Astrocyte of the spinal cord (primary cell): ENCODE measurements at regions not wholly inside any gene's neighbourhood (a gene's known extent, or its start where the extent isn't known, plus 50 kb on each side); places are given as distances from the start of the nearest gene placed in this dataset.

Experiments
- DNase-seq: peaks from one replicate; pipeline ENCODE4 v3.0.0; 2011; ENCODE audit warnings: low read depth, low spot score
- H3K4me3 ChIP-seq: 2 replicates; pipeline ENCODE4 v1.5.1; 2011; ENCODE audit warnings: low read depth, mild to moderate bottlenecking, low read length, moderate library complexity
- CTCF ChIP-seq: IDR thresholded peaks from 2 replicates; pipeline ENCODE4 v1.5.1; 2012; ENCODE audit warnings: low read depth, mild to moderate bottlenecking, low read length, inconsistent platforms
- in situ Hi-C: cut with HindIII; loops from 2 replicates; pipeline ENCODE4 v1.10.0; 2017; ENCODE audit warnings: low sequenced_read_pairs

DNA sequence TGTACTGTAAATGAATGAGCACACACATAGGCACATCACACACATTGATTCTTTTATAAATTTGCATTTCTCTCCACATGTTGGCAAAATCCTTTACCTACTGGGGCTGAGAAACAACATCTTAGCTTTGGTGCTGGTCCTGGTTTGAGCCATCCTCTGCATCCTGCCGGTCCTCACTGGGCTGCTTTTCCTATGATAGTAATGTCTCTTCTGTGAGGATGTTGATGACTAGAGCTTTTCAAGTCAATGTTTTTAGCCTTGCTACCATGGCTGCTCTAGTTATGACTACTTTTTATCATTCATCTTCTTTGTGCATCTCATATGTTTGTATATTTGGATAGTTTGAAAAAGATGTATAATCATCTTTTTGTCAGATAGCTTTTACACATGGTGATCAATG is 280.4 kb upstream of the CD180 start:
- no peak for DNase-seq
- in situ Hi-C loops, result no loop called here
- H3K4me3 ChIP-seq, result no peak overlapping the region
- TF ChIP-seq CTCF, result no peak

- TF ChIP-seq CTCF, result no peak
- in situ Hi-C loops, result no loop called here
- H3K4me3 ChIP-seq, result no peak overlapping the region
- DNase-seq, result no peak
Observed at GRCh38 chr5:67476531-67476930, 279.9 kb upstream of the CD180 start.

GRCh38 chr5:67475489-67475888 is 278.9 kb upstream of the CD180 start:
- TF ChIP-seq CTCF, result no peak
- in situ Hi-C loops, result no loop called here
- DNase-seq, result no peak
- H3K4me3 ChIP-seq, result no peak overlapping the region

- no peak overlapping the region for H3K4me3 ChIP-seq
- TF ChIP-seq CTCF, result no peak
- DNase-seq, result no peak
- in situ Hi-C loops, result no loop called here
Observed at GRCh38 chr5:67474597-67475238, 278.1 kb upstream of the CD180 start.

GRCh38 chr5:67467110-67467509 is 270.5 kb upstream of the CD180 start:
- no peak overlapping the region for H3K4me3 ChIP-seq
- in situ Hi-C loops, result no loop called here
- no peak for TF ChIP-seq CTCF
- DNase-seq, result no peak

DNA sequence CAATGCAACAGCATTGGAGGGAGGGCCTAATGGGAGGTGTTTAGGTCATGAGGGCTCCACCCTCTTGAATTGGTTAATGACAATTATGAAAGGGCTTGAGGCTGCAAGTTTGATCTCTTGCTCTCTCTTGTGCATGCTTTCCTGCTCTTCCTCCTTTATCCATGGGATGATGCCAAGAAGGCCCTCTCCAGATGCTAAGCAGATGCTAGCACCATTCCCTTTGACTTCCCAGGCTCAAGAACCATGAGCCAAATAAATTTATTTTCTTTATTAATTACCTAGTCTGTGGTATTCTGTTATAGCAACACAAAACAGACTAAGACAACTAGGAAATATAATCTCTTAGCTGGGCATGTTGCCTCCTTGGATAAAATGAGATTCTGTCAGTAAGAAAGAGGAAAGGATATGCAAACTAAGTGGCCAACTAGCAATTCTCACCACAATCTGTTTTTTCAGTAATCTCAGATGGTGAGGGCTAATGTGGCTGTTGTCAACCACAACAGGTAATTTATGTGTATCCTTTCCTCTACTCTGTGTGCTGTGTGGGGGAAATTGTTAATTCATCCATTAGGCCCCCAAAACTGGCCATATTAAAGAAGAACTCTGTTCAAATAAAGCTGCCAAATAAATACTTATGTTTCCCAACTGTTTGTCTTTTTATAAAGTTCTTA is 269.1 kb upstream of the CD180 start:
- no peak overlapping the region for H3K4me3 ChIP-seq
- in situ Hi-C loops, result no loop called here
- no peak for TF ChIP-seq CTCF
- no peak for DNase-seq
